Neural progenitor cell (in vitro differentiated cells): ENCODE measurements at regions not wholly inside any gene's neighbourhood (a gene's known extent, or its start where the extent isn't known, plus 50 kb on each side); places are given as distances from the start of the nearest gene placed in this dataset.

Source experiments
- CTCF ChIP-seq: fragments of 200-600 bp; sonication (generic); IDR thresholded peaks from 2 replicates; pipeline ENCODE4 v1.5.1; 2017; ENCODE audit warnings: antibody characterized with exemption, mild to moderate bottlenecking
- EZH2 ChIP-seq: fragments of 200-600 bp; sonication (generic); IDR thresholded peaks from 2 replicates; pipeline ENCODE4 v1.6.1; 2017; ENCODE audit warnings: antibody characterized with exemption, mild to moderate bottlenecking, moderate library complexity

GRCh38 chr2:234146087-234146826 lies 95.8 kb downstream of the SPP2 start:
- no peak for TF ChIP-seq CTCF
- no peak for TF ChIP-seq EZH2
